GM19395 (cell line): ENCODE measurements at regions not wholly inside any gene's neighbourhood (a gene's known extent, or its start where the extent isn't known, plus 50 kb on each side); places are given as distances from the start of the nearest gene placed in this dataset.
"Not testable (repeated sequence)": the region's sequence is repeated elsewhere in the genome, so short reads cannot be mapped to it uniquely, and the experiment has no call there.

Experiments used
- ATAC-seq: cut with Tn5 transposase; IDR thresholded peaks from one replicate; pipeline ENCODE4 v1.9.1; 2021; ENCODE audit warnings: mild to moderate bottlenecking, moderate library complexity; ENCODE audit not compliant: unreplicated experiment

DNA sequence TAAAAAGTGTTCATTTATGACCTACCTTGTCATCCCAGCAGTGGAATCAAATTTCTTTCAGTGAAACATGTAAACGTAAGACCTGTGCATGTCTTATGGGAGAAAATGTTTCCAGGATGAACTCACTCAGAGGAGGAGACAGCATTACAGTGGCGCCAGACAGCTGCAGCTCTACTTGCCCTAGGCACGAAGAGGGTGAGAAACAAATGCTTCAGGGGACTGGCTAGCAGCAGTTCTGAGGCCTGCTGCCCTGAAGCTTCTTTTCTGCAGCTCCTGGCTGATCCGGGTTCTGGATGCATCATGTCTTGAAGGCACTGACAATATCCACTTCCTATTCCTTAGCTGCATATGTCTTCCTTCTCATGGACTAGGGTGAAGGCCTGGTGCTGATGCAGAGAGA lies 120.2 kb downstream of the QRSL1 start:
- no peak for ATAC-seq

DNA sequence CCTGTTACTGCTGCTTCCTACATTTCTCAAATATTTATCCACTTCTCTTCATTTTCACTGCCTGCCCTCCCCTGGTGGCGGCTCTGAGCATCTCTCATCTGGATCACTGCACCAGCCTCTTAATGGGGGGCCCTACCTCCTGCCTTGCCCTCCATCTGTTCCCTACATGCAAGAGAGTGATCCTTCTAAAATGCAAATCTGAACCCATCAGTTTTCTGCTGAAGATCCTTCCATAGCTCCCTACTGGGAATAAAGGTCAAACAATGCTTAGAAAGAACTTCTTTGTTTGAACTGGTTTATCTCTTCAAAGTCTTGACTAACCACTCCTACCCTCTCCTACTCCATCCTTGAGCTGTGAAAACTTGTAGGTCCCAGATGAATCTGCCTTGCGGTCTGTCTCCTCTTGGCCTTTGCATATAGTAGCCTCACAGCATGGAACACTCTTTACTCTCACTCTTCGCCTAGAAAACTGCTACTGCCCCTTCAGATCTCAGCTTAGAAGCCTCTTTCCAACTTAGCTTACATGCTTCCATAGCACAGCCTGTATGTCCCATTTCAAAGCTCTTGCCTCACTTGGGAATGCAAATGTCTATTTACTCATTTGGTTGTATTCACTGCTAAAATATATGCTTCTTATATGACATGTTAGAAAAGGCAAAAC lies 119.3 kb downstream of the QRSL1 start:
- no peak for ATAC-seq

DNA sequence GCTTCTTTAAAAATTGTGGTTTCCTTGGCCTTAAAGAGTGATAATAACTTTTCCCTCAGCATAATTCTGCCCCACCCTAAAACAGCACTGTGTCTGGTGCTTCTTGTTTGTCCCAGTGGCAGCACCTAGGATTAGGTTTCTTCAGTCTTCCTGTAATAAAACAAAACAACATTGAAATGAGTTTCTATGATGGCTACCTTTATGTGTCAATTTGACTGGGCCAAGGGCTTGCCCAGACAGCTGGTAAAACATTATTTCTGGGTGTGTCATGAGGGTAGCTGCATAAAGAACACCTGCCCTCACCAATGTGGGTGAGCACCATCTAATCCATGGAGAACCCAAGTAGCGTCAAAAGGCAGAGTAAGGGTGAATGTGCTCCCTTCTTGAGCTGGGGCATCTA lies 117.8 kb downstream of the QRSL1 start:
- ATAC-seq: no peak

DNA sequence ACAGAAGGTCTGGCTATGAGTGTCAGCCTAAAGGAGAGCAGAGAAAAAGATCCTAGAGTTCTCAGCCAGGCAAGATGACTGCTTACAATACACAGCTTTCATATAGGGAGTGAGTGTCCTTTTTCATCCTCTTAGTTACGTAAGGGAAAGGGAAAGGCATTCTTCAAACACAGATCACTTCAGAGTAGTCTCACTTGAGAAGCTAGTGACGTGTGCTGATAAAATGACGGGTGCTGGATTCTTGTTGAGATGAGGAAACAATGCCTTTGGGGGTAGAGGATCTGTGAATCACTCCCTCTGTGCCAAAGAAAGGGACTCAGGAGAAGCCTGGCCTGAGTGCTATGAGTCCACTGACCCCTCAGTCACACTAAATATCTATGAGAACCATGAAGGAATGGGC lies 117.3 kb downstream of the QRSL1 start:
- no peak for ATAC-seq

DNA sequence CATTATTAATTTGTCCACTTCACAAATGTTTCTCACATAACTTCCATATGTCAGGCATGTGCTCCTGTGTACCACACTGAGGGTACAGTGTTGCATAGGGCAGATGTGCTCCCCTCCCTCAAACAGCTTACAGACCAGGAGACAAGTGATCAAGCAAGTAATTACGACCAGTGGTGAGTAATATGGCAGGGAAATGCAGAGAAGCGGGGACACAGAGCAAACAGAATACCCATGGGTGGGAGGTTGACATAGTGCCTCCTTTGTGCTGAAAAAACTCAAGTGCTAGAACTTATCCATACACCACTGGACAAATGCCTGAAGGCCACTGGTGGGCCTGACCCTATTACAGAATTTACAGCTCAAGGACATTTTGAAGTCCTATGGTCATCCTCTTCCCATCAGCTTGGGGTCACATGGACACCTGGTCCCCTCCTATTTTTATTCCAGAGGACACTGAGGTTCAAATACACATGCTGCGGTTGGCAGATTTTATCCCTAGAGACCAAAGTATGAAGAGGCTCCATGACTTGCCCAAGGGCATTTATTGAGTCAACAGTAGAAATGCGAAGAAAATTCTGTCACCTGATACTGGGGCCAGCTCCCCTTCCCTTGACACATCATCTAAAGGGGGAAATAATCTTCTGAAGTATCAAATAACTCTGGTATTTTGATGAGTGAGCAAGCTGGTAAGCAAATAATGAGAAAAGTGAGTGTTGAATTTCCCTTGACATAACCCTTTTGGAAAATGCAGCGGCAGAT lies 116.6 kb downstream of the QRSL1 start:
- ATAC-seq: no peak

DNA sequence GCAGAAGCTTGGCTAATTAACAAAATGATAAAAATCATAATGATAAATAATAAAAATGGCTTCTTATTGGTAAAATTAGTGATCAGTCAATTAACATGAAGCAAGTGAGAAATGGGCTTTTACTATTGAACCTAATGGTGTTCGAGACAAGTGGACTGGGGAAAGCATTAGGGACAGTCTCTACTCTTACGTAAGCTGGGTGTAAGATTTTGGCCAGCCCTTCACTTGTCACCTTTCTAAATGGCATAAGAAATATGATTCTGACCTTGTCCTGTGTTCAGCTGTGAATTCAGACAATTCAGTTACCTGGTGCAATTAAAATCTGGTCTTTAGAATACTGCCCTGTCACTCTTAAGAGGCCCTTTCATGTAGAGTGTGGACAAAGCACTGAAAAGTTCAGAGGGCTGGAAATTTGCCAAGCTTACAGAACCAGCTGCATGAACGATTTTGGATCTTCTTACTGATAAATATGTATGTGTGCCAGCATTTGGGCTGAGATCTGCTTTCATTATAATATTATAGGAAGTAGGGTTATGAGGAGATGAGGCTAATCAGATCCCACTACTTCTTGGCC lies 115.9 kb downstream of the QRSL1 start:
- no peak for ATAC-seq

DNA sequence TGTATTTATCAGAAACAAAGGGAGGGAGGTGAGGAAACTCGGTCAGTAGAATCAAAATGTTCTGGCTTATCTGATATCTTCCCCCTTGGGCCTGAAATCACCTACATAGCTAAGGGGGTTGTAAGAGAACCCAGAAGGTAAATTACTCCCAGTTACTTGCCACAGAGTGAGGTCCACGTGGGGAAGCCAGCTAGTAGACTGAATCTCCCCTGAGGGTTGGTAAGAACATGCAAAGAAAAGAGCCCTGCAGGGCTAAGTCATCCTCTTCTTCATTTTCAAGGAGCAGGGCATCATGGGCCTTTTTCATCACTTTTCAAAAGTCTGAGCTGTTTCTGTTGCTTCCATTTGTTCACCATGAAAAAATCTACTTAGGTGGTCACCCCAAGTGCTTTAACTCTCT lies 115.4 kb downstream of the QRSL1 start:
- ATAC-seq: no peak

DNA sequence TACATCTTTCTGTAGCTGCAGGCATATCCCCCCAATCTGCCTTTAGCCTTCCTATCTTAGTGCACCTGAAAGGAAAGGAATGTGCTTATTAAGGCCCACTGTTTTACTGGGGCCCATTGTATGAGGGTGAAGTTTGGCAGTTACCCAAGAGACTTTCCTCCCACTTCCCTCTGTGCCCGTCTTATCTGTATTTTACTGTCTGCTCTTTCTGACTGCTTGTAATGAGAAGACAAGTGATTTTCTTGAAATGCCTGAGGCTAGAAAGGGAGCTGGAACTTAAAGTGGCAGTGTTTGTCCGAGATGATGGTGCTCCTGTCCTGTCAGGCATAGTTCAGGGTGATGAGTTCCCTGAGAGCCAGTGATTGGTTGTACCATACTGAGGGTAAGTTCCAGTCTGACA lies 114.7 kb downstream of the QRSL1 start:
- ATAC-seq: not testable (repeated sequence)

DNA sequence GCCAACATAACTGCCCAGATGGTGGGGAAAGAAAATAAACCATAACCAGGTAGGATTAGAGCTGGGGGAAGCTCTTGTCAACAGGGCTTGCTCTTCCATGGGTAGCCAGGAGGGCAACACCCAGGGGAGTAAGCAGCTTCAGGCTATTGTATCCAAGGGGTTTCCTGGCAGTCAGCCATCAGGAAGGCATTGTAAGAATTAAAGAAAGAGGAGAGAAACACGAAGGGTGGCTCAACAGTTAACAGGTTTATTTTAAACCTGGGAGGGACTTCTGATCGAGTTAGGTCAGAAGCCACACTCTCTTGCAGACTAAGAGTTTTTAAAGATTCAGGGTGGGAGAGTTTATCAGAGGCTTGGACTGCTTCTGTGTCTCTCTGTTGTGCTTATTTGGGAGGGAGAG lies 114.2 kb downstream of the QRSL1 start:
- ATAC-seq: no peak

DNA sequence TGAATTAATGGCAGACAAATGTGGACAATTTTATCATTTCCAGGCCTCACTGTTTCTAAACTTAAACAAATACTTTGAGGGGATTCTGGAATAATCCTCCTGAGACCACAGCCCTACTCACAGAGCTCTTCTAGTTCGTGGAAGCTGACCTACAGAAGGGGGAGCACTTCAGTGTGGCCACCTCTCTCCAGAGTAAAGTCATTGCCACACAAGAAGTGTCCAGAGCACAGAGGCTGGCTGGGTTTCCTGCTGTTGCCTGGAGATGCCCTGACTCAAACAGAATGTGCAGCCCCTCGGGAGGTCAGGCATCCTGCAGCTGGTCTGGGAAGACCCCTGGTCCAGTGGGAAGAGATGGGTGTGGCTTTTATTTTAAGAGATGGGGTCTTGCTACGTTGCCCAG lies 110.9 kb downstream of the QRSL1 start:
- ATAC-seq: no peak

DNA sequence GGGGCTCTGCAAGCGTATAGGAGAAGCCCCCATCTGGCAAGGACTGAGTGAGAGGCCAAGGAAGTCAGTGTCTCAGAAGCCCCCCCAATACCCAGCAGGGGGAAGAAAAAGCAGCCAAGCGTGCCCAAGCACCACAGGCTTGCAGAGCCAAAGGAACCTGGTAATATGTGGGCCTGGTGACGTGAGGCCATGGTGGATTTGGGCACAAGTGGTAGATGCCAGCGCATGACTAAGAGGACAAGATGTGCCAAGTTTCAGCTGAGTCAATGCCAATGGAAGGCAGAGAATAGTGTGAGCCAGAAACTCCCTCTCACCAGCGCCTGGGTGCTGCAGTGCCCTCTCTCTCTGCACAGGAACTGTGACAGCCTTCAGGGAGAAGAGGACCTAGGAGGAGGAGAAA lies 110.0 kb downstream of the QRSL1 start:
- ATAC-seq: no peak

DNA sequence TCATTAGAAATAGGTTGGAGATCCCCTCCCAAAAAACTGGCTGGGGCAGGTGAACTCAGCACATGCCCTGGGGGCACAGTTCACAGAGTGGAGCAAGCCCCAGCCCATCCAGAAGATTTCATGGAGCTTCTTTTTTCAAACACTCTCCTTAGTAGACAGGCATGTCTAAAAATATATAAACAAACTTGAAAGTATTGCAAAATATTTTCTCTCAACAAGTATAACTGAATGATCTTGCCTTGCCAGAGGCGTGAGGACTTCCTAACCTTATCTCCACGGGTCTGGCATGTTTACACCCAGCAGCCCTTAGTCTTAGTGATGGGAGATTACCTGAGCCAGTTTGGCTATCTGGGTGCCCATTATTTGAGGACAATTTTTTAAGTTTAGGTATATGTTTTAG lies 107.1 kb downstream of the QRSL1 start:
- no peak for ATAC-seq

DNA sequence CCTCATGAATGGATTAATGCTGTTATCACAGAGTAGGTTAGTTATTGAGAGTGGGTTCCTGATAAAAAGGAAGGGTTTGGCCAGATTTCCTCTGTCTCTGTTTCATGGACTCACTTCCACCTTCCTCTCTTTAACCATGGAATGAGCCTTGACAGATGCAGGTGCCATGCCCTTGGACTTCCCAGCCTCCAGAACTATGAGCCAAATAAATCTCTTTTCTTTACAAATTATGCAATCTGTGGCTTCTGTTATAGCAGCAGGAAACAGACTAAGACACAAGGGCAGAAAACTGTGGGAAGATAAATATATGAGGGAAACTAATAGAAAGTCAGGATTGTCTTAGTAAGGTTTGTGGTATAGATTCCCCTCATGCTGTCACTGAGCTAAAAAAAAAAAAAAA lies 106.5 kb downstream of the QRSL1 start:
- ATAC-seq: no peak

DNA sequence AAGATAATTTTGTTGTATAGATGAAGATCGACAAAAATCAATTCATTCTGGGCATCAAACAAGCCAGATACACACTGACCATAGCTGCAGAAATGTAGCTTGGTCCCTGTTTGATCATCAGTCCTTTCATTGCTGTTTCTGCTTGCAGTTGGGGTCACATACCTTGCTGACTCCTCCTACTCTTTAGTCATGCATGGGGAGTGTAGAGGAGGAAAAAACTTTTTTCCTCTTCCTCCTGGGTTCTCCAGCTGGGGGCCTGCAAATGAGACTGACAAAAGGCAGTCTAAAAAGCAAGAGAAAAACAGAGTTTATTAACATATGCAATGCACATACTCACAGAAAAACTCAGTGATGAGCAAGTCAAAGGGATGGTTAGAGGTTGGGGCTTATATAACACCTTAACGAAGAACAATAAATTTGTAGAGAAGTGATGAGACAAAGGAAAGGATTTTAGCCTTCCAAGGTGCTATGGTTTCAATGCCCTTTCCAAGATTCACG lies 105.8 kb downstream of the QRSL1 start:
- ATAC-seq: no peak

DNA sequence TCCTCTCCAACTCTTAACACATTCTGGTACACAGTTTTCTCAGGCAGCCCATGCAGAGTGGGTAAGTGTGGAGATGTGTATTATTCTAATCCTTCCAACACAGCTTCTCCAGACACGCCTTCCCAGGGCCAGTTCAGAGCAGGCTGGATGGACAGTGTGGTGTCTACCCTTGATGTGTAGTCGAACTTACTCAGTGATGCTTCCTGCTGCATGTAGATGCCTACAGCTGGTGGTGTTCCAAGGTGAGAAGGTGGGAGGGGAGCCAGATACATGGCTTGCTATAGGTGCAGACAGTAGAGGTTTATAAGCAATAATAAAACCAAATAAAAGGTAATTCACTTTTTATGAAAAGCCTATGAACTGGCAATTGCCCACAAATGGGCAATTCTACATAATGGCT lies 104.0 kb downstream of the QRSL1 start:
- no peak for ATAC-seq

DNA sequence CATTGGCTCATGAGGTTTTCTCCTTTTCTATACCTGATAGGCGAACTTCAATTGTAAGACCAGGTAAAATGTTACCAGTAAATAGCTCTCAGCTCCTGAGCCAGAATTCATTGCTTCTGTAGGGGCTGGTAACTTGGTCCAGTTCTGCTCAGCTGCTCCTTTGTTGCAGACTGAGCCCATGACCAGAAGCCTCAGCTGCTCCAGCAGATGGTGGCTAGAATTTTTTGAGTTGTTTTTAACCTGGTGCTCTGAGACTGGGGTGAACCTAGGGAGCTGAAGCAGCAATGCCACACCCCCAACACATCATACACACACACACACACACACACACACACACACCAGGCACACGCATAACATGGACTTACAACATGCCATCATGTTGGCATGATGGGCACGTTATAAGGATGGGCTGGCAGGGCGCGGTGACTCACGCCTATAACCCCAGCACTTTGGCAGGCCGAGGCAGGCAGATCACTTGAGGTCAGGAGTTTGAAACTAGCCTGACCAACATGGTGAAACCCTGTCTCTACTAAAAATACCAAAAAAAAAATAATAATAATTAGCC lies 103.1 kb downstream of the QRSL1 start:
- ATAC-seq: no peak

DNA sequence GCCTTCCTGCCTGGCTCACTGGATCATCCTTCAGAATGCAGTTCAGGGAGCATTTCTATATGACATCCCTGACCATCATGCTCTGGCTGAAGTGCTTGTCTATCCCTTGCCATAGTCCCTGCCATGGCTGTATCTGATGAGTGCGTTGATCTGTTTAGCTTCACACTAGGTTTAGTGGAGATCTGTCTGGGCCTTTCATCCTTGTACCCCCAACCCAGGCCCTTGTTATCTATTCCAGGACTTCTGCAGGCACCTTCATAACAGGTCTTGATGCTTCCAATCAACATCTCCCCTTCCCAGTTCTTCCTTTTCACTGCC lies 102.4 kb downstream of the QRSL1 start:
- ATAC-seq: no peak

DNA sequence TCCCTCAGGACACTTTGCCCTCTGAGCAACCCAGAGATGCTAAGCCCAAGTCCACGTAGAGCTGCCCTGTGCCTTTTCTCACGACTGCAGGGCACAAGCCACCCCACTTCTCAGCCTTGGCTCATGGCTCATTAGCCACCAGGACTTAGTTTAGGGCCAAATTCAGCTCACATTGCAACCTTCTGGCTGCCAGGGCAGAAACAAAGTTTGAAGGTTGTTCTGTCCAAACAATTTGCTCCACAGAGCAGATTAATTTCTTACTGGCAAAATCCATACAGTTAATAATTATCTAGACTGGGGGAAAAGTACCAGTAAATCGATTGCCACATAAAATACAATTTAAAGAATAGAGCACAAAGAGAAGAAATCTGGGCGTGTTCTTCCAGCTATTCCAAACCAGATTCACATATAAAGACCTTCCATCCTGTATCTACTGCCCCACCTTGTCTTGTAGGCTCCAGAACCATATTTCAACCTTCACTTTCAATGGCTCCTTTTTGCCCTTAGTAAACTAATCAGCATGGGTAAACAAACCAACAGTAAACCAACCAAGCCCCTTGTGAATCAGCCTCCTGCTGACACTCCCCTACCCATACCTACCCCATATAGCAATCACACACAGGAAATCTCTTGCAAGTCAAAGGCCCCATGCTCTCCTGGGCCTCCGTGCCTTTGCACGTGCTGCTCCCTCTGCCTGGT lies 101.9 kb downstream of the QRSL1 start:
- ATAC-seq: no peak

DNA sequence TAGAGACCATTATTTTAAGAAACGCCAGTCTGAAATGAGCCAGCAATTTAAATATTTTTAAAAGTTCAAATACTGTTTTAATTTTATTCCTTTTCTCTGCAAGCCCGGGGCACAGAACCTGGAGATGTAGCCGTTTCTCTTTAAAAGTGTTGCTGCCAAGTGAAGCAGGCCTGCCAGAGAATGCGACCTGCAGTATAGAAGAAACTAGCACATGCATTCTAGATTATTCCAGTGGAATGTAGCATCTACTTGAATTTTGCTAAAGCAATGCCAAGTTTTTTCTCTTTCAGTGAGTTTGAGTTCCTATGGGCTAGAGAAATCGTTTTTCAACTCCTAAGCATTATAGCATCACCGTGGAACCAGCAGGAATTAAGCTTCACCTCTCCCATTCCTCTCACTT lies 101.3 kb downstream of the QRSL1 start:
- no peak for ATAC-seq

DNA sequence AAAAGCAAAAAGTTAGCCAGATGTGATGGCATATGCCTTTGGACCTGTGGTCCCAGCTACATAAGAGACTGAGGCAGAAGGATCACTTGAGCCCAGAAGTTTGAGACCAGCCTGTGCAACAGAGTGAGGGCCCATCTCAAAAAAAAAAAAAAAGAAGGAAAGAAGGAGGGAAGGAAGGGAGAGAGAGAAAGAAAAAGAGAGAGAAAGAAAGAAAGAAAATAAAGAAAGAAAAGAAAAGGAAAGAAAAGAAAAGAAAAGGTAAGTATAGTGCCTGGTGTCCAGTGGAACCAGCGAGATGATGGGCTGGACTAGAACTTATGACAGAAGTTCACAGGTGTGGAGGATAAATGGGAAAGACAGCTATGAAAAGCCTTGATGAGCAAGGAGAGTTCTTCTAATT lies 100.9 kb downstream of the QRSL1 start:
- ATAC-seq: no peak

DNA sequence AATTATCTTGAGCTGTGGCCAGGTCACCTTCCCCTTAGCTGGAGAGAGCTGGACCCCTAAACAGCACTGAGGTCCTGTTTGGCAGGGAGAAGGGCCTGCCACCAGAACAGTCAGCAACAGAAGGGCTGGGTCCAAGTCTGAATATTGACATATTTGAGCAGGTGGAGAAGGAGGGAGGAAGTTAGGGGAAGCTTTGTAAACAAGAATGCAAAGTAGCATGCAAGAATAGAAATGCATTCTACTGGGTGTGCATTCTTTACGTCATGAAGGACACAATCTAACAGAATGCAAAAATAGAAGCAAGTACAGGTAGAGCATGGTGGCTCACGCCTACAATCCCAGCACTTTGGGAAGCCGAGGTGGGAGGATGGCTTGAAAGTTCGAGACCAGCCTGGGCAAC lies 100.5 kb downstream of the QRSL1 start:
- ATAC-seq: no peak
